ENCODE measurements at regions not wholly inside any gene's neighbourhood (a gene's known extent, or its start where the extent isn't known, plus 50 kb on each side); places are given as distances from the start of the nearest gene placed in this dataset.

DNA sequence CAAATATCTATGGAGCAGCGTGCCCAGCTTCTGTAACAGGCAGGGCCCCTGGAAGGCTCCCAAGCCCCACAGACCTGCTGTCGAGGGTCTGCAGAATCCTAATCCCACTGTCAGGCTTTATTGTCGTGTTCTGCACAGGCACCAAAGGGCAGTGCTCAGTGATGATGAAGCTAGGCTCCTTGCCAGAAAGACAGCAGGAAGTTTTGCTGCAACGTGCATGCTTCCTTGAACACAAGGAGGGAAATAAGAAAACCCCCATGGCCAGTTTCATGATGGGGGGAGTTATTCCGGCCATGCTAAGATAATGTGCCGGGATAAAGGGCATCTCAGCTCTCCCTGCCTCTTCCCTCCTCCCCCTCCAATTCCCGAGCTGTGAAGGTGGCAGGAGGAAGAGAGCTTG is 109.4 kb upstream of the KCNG1 start:
- TF ChIP-seq, protein P1, sequence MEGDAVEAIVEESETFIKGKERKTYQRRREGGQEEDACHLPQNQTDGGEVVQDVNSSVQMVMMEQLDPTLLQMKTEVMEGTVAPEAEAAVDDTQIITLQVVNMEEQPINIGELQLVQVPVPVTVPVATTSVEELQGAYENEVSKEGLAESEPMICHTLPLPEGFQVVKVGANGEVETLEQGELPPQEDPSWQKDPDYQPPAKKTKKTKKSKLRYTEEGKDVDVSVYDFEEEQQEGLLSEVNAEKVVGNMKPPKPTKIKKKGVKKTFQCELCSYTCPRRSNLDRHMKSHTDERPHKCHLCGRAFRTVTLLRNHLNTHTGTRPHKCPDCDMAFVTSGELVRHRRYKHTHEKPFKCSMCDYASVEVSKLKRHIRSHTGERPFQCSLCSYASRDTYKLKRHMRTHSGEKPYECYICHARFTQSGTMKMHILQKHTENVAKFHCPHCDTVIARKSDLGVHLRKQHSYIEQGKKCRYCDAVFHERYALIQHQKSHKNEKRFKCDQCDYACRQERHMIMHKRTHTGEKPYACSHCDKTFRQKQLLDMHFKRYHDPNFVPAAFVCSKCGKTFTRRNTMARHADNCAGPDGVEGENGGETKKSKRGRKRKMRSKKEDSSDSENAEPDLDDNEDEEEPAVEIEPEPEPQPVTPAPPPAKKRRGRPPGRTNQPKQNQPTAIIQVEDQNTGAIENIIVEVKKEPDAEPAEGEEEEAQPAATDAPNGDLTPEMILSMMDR (IDR thresholded peaks at IDR 0.05): no peak
- TF ChIP-seq POLR2A (IDR thresholded peaks at IDR 0.05): no peak
